MM.1S (cell line): ENCODE measurements at regions not wholly inside any gene's neighbourhood (a gene's known extent, or its start where the extent isn't known, plus 50 kb on each side); places are given as distances from the start of the nearest gene placed in this dataset.

Experiments used
- DNase-seq: peaks from one replicate; pipeline ENCODE4 v3.0.0-alpha.2; 2015
- H2AFZ ChIP-seq: fragments of 300-600 bp; sonication (generic); 2 replicates; pipeline ENCODE4 v1.6.0; 2016; ENCODE audit warnings: antibody characterized with exemption, low read length
- H3F3A ChIP-seq: fragments of 300-600 bp; sonication (generic); 2 replicates; pipeline ENCODE4 v1.6.1; 2016; ENCODE audit warnings: mild to moderate bottlenecking, antibody characterized with exemption, low read length, moderate library complexity, mixed read lengths; ENCODE audit not compliant: insufficient read depth
- H3K27ac ChIP-seq: fragments of 300-600 bp; sonication (generic); 2 replicates; pipeline ENCODE4 v1.5.1; 2016; ENCODE audit warnings: mild to moderate bottlenecking, low read length
- H3K27me3 ChIP-seq: fragments of 300-600 bp; sonication (generic); replicated peaks from 2 replicates; pipeline ENCODE4 v1.6.0; 2016; ENCODE audit warnings: low read length; ENCODE audit not compliant: insufficient read depth
- H3K36me3 ChIP-seq: fragments of 300-600 bp; sonication (generic); replicated peaks from 2 replicates; pipeline ENCODE4 v1.6.1; 2016; ENCODE audit warnings: mild to moderate bottlenecking, low read length, mixed read lengths; ENCODE audit not compliant: insufficient read depth
- H3K4me1 ChIP-seq: fragments of 300-600 bp; sonication (generic); 2 replicates; pipeline ENCODE4 v1.6.1; 2016; ENCODE audit warnings: low read length, mixed read lengths
- H3K4me2 ChIP-seq: fragments of 300-600 bp; sonication (generic); 2 replicates; pipeline ENCODE4 v1.6.0; 2016; ENCODE audit warnings: low read depth, low read length
- H3K4me3 ChIP-seq: fragments of 300-600 bp; sonication (generic); 2 replicates; pipeline ENCODE4 v1.5.1; 2016; ENCODE audit warnings: low read length, mixed read lengths
- H3K79me2 ChIP-seq: fragments of 300-600 bp; sonication (generic); 2 replicates; pipeline ENCODE4 v1.6.1; 2016; ENCODE audit warnings: mixed run types, low read length, mixed read lengths
- H3K9ac ChIP-seq: fragments of 300-600 bp; sonication (generic); 2 replicates; pipeline ENCODE4 v1.6.1; 2016; ENCODE audit warnings: low read length, mixed read lengths
- H3K9me2 ChIP-seq: fragments of 300-600 bp; sonication (generic); replicated peaks from 2 replicates; pipeline ENCODE4 v1.6.1; 2016; ENCODE audit warnings: mild to moderate bottlenecking, low read length, mixed read lengths; ENCODE audit not compliant: insufficient read depth
- H3K9me3 ChIP-seq: fragments of 300-600 bp; sonication (generic); replicated peaks from 2 replicates; pipeline ENCODE4 v1.6.1; 2016; ENCODE audit warnings: mild to moderate bottlenecking, low read length, mixed read lengths; ENCODE audit not compliant: insufficient read depth
- H4K20me1 ChIP-seq: fragments of 300-600 bp; sonication (generic); 2 replicates; pipeline ENCODE4 v1.6.1; 2016; ENCODE audit warnings: mild to moderate bottlenecking, low read length, moderate library complexity, mixed read lengths; ENCODE audit not compliant: insufficient read depth
- CTCF ChIP-seq: fragments of 300-600 bp; sonication (generic); IDR thresholded peaks from 2 replicates; pipeline ENCODE4 v1.5.1; 2016; ENCODE audit warnings: antibody characterized with exemption, low read length, mixed read lengths
- EZH2 ChIP-seq: fragments of 300-600 bp; sonication (generic); optimal IDR thresholded peaks from 2 replicates; pipeline ENCODE3; 2017; ENCODE audit warnings: low read depth, mild to moderate bottlenecking, antibody characterized with exemption, low read length, mixed read lengths
- EZH2phosphoT487 ChIP-seq: fragments of 300-600 bp; sonication (generic); IDR thresholded peaks from 2 replicates; pipeline ENCODE4 v1.6.1; 2018; ENCODE audit warnings: antibody characterized with exemption, low read length

DNA sequence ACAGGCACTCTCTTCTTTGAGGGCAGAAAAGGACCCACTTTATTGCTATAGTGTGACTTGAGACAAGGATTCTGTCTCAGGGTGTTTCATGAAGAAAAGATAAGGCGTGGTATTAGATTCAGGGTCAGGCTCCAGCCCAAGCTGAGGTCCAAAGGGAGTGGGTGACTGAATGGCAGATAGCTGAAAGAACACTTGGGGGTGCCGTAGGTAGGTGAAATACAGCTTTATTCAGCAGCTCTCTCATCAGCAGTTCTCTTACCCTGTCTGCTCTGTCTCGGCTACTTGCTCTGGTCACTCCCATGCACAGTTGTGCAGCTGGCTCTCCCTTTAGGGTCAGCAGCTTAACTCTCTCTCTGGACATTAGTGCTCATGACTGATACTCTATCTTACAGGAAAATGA lies 379.9 kb downstream of the LPIN1 start:
- H3K4me1 ChIP-seq = no peaks in the 10 kb centered on the region
- H3K4me2 ChIP-seq = no peak overlapping the region
- H4K20me1 ChIP-seq = no peaks in the 10 kb centered on the region
- no peak overlapping the region for H2AFZ ChIP-seq
- no peaks in the 10 kb centered on the region for H3K36me3 ChIP-seq
- no peaks in the 10 kb centered on the region for H3K9me2 ChIP-seq
- no peaks in the 10 kb centered on the region for H3F3A ChIP-seq
- no peaks in the 10 kb centered on the region for H3K79me2 ChIP-seq
- TF ChIP-seq EZH2 (no peak), CTCF (no peak), EZH2phosphoT487 (no peak)
- no peak for DNase-seq
- H3K9ac ChIP-seq = no peak overlapping the region
- H3K4me3 ChIP-seq = no peak overlapping the region
- no peak overlapping the region for H3K27ac ChIP-seq
- no peaks in the 10 kb centered on the region for H3K27me3 ChIP-seq
- no peaks in the 10 kb centered on the region for H3K9me3 ChIP-seq

DNA sequence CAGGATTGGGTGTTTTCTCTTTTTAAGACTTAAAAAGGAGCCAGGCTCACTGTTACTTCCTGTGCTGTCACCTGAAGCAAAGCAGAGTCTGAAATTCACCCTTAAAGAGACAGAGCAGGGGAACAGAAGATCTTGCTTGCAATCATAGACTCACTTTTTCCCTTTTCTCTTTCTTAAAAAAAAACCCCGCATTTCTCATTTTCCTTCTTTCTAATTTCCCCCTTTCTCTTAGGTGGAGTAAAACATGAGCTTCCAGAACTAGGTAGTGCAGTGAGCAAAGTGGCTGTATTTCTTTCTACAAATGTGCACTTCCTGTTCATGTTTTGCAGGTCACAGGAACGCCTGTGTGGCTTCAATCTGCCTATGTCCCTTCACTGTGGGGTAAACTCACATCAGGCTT lies 381.2 kb downstream of the LPIN1 start:
- H3K4me3 ChIP-seq = no peak overlapping the region
- H3K9ac ChIP-seq = no peak overlapping the region
- H4K20me1 ChIP-seq = no peaks in the 10 kb centered on the region
- no peaks in the 10 kb centered on the region for H3K27me3 ChIP-seq
- H2AFZ ChIP-seq = no peak overlapping the region
- TF ChIP-seq EZH2phosphoT487 = no peak
- no peak for TF ChIP-seq EZH2
- TF ChIP-seq CTCF = no peak
- no peaks in the 10 kb centered on the region for H3F3A ChIP-seq
- no peak for DNase-seq
- no peaks in the 10 kb centered on the region for H3K9me2 ChIP-seq
- no peaks in the 10 kb centered on the region for H3K79me2 ChIP-seq
- no peaks in the 10 kb centered on the region for H3K4me1 ChIP-seq
- no peak overlapping the region for H3K4me2 ChIP-seq
- H3K36me3 ChIP-seq = no peaks in the 10 kb centered on the region
- no peaks in the 10 kb centered on the region for H3K9me3 ChIP-seq
- no peak overlapping the region for H3K27ac ChIP-seq

DNA sequence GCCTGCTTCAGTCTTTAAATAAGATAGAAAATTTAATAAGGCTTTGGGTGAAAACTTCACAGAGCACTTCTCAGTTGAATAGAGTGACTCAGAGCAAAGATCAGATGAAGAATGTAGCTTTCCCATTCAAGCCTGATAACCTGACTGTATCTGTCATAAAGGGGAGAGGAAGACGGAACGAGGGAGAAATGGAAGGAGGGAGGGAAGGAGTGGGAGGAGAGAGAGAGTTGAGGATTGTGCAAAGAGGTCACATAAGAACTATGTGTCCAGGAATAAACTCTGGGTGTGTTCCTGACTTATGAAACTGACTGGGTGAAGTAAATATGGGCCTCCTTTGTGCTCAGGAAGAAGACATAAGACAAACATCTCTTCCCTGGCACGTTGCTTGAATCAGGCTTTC lies 385.5 kb downstream of the LPIN1 start:
- H3K36me3 ChIP-seq = no peaks in the 10 kb centered on the region
- H3K27me3 ChIP-seq = no peaks in the 10 kb centered on the region
- H3K9ac ChIP-seq = no peak overlapping the region
- no peaks in the 10 kb centered on the region for H3K4me1 ChIP-seq
- no peak overlapping the region for H3K4me2 ChIP-seq
- H3K9me2 ChIP-seq = no peaks in the 10 kb centered on the region
- TF ChIP-seq EZH2phosphoT487 (no peak), EZH2 (no peak), CTCF (no peak)
- no peaks in the 10 kb centered on the region for H3F3A ChIP-seq
- H3K4me3 ChIP-seq = no peak overlapping the region
- H3K27ac ChIP-seq = no peak overlapping the region
- no peak for DNase-seq
- no peaks in the 10 kb centered on the region for H3K9me3 ChIP-seq
- H4K20me1 ChIP-seq = no peaks in the 10 kb centered on the region
- no peaks in the 10 kb centered on the region for H3K79me2 ChIP-seq
- H2AFZ ChIP-seq = no peak overlapping the region
